GM23338 (cell line): ENCODE measurements at regions not wholly inside any gene's neighbourhood (a gene's known extent, or its start where the extent isn't known, plus 50 kb on each side); places are given as distances from the start of the nearest gene placed in this dataset.

Experiments
- CREB1 ChIP-seq: fragments of 250-450 bp; sonication (Bioruptor Pico); IDR thresholded peaks from 2 replicates; pipeline ENCODE4 v1.5.0; 2020; ENCODE audit warnings: low read depth, mild to moderate bottlenecking, moderate library complexity
- EZH2 ChIP-seq: fragments of 200-600 bp; sonication (generic); IDR thresholded peaks from one replicate; pipeline ENCODE4 v1.8.0; 2017; ENCODE audit warnings: antibody characterized with exemption, mild to moderate bottlenecking, low read depth; ENCODE audit not compliant: unreplicated experiment
- EZH2phosphoT487 ChIP-seq: fragments of 200-600 bp; sonication (generic); IDR thresholded peaks from one replicate; pipeline ENCODE4 v1.8.1; 2018; ENCODE audit warnings: antibody characterized with exemption; ENCODE audit not compliant: unreplicated experiment
- NANOG ChIP-seq: IDR thresholded peaks from 2 replicates; pipeline ENCODE4 v1.6.1; 2016; ENCODE audit warnings: antibody characterized with exemption, borderline replicate concordance
- POLR2AphosphoS5 ChIP-seq: IDR thresholded peaks from 2 replicates; pipeline ENCODE4 v1.6.1; 2016; ENCODE audit warnings: antibody characterized with exemption, low read depth
- ZNF114 ChIP-seq: fragments of 250-450 bp; sonication (Bioruptor Pico); IDR thresholded peaks from 2 replicates; pipeline ENCODE4 v1.5.0; 2020; ENCODE audit warnings: mild to moderate bottlenecking, moderate library complexity
- ZNF462 ChIP-seq: fragments of 250-450 bp; sonication (Bioruptor Pico); IDR thresholded peaks from 2 replicates; pipeline ENCODE4 v1.5.0; 2020; ENCODE audit warnings: mild to moderate bottlenecking, moderate library complexity
- TF ChIP-seq, protein P1 (sequence below), 2 experiments: fragments of 200-600 bp in 1 of 2; sonication (generic) in 1 of 2; conservative IDR thresholded peaks; 2 replicates each; pipeline versions ENCODE4 v1.5.1 to v1.6.1; 2016 to 2017; ENCODE audit warnings: antibody characterized with exemption in 2 of 2, low read depth in 2 of 2, mild to moderate bottlenecking in 2 of 2, moderate library complexity in 1 of 2
- TF ChIP-seq, protein P2 (sequence below): IDR thresholded peaks from one replicate; pipeline ENCODE4 v1.6.1; 2018; ENCODE audit warnings: antibody characterized with exemption; ENCODE audit not compliant: unreplicated experiment

DNA sequence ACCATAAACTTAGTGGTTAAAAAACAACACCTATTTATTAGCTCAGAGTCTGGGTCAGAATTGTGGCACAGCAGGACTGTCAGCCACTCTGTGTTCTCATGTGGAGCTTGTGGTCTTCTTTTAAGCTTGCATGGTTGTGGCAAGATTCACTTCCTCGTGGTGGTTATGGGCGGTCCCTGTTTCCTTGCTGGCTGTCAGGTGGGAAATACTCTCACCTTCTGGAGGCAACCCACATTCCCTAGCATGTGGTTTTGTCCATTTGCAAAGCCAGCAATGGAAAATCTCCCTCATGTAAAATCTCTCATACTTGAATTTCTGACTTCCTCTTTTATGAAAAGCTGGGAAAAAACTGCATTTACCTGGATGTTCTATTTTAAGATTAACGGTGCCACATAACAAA is 229.8 kb downstream of the ALX1 start:
- TF ChIP-seq, protein P1, sequence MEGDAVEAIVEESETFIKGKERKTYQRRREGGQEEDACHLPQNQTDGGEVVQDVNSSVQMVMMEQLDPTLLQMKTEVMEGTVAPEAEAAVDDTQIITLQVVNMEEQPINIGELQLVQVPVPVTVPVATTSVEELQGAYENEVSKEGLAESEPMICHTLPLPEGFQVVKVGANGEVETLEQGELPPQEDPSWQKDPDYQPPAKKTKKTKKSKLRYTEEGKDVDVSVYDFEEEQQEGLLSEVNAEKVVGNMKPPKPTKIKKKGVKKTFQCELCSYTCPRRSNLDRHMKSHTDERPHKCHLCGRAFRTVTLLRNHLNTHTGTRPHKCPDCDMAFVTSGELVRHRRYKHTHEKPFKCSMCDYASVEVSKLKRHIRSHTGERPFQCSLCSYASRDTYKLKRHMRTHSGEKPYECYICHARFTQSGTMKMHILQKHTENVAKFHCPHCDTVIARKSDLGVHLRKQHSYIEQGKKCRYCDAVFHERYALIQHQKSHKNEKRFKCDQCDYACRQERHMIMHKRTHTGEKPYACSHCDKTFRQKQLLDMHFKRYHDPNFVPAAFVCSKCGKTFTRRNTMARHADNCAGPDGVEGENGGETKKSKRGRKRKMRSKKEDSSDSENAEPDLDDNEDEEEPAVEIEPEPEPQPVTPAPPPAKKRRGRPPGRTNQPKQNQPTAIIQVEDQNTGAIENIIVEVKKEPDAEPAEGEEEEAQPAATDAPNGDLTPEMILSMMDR (conservative IDR thresholded peaks at IDR 0.05; ENCODE audit: low read depth in 2 of 2): no peak
- TF ChIP-seq POLR2AphosphoS5 (no peak), NANOG (no peak), EZH2 (no peak), EZH2phosphoT487 (no peak), ZNF114 (CRISPR knock-in tag) (no peak), ZNF462 (CRISPR knock-in tag) (no peak), CREB1 (no peak)
- TF ChIP-seq, protein P2, sequence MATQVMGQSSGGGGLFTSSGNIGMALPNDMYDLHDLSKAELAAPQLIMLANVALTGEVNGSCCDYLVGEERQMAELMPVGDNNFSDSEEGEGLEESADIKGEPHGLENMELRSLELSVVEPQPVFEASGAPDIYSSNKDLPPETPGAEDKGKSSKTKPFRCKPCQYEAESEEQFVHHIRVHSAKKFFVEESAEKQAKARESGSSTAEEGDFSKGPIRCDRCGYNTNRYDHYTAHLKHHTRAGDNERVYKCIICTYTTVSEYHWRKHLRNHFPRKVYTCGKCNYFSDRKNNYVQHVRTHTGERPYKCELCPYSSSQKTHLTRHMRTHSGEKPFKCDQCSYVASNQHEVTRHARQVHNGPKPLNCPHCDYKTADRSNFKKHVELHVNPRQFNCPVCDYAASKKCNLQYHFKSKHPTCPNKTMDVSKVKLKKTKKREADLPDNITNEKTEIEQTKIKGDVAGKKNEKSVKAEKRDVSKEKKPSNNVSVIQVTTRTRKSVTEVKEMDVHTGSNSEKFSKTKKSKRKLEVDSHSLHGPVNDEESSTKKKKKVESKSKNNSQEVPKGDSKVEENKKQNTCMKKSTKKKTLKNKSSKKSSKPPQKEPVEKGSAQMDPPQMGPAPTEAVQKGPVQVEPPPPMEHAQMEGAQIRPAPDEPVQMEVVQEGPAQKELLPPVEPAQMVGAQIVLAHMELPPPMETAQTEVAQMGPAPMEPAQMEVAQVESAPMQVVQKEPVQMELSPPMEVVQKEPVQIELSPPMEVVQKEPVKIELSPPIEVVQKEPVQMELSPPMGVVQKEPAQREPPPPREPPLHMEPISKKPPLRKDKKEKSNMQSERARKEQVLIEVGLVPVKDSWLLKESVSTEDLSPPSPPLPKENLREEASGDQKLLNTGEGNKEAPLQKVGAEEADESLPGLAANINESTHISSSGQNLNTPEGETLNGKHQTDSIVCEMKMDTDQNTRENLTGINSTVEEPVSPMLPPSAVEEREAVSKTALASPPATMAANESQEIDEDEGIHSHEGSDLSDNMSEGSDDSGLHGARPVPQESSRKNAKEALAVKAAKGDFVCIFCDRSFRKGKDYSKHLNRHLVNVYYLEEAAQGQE: no peak
